COLO668 (cell line): ENCODE measurements at regions not wholly inside any gene's neighbourhood (a gene's known extent, or its start where the extent isn't known, plus 50 kb on each side); places are given as distances from the start of the nearest gene placed in this dataset.
"Not testable (repeated sequence)": the region's sequence is repeated elsewhere in the genome, so short reads cannot be mapped to it uniquely, and the experiment has no call there.

Experiments
- DNase-seq: peaks from one replicate; lab custom pipeline; 2025; ENCODE audit not compliant: unreplicated experiment; lab: John Stamatoyannopoulos, UW

DNA sequence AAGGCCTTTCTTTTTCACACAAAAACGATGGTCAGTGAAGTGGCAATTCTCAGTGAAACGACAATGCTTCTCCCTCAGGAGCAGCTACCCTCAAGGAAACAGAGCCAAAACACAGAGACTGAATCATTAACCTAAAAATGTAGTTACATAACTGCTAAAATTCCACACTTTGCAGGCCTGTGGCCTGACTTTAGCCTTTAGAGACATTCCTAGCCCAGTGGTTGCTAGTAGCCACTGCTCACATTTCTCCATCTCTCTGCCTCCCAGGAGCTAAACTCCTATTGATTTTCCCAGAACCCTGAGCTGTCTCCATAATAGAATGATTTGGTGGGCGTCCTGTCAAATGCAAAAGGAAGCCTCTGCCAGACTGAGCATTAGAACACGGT, 630.1 kb upstream of the KCNMB2 start:
- DNase-seq, result no peak

DNA sequence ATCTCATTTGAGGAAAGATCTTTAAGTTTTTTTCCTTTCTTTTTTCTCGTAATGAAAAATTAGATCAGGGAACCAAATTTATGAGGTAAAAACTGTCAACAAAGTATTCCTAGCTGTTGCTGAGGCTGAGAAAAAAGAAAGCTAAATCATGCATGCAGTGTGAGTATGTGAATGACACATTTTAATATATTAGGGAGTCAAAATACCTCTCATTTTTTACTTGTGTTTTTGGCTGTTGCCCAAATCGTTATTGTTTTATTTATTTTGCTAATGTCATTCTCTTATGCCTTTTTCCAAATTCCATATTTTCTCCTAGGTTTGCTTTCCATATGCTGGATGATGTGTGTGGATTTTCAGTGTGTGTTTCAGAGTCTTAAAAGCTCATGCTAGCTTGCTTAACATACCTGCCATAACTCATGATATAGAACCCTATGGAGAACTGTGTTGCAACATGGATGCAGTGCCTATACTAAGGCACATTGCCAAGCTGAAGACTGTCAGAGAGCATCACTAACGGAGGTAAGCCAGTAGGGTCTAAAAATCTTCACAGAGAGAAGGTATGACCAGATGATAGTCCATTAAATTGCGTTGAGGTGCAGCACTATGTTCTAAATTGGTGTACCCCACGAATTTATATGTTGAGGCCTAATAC, 629.5 kb upstream of the KCNMB2 start:
- no peak for DNase-seq

DNA sequence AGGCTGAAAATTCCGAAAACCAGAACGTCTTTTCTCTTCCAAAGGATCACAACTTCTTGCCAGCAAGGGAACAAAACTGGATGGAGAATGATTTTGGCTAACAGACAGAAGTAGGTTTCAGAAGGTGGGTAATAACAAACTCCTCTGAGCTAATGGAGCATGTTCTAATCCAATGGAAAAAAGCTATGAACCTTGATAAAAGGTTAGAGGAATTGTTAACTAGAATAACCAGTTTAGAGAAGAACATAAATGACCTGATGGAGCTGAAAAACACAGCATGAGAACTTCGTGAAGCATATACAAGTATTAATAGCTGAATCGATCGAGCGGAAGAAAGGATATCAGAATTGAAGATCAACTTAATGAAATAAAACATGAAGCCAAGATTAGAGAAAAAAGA, 626.7 kb upstream of the KCNMB2 start:
- DNase-seq, result not testable (repeated sequence)

DNA sequence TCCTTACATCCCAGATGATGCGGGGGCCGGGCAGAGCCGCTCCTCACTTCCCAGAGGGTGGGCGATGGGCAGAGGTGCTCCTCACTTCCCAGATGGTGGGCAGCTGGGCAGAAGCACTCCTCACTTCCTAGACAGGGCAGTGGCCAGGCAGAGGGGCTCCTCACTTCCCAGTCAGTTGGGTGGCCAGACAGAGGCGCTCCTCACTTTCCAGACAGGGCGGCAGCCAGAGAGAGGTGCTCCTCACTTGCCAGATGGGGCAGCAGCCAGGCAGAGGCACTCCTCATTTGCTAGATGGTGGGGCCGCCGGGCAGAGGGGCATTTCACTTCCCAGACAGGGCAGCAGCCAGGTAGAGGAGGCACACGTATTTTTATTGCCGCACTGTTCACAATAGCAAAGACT, 622.0 kb upstream of the KCNMB2 start:
- no peak for DNase-seq

DNA sequence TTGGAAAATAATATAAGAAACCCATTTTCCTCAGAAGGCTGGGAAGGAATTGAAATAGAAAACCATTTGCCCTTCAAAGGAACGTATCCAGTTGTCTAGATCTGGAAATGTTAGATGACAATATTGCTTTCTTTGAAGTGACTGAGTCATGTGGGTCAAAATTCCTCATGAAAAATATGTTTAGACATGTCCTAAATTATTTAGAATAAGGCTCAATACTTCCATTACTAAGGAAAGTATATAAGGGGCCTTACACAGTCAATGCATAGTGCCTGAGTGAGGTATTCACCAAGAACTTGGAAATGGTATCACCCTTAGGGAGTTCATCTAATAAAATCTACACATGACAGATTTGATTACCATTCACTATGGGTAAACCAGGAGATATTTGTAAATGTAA, 619.8 kb upstream of the KCNMB2 start:
- DNase-seq, result no peak

DNA sequence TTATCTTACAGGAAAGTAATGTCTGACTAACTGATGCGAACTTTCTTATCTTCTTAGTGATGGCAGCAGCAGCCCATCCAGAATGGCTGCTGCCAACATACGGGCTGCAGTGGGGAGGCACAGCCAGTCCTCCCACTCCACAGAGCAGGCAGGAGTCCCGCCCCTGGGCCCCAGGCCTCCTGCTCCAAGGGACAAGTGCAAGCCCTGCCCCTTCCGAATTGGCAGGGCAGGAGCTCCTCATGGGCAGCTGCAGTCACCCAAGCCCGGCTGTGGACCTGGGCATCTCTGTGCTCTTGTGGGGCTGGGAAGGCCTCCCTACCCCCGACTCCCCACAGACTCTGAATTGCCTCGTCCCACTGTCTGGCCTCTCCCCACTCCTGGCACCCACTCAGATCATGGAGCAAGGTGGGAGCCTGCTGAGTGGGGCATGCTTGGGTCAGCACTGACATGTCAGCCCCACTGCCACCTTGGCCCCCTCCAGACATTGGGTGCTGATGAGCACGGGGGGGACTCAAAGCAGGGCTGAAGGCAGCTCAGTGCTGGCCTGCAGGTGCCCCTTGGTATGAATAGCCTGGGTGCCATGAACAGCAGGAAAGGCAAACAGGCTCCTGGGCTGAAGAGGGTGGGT, 618.9 kb upstream of the KCNMB2 start:
- no peak for DNase-seq

DNA sequence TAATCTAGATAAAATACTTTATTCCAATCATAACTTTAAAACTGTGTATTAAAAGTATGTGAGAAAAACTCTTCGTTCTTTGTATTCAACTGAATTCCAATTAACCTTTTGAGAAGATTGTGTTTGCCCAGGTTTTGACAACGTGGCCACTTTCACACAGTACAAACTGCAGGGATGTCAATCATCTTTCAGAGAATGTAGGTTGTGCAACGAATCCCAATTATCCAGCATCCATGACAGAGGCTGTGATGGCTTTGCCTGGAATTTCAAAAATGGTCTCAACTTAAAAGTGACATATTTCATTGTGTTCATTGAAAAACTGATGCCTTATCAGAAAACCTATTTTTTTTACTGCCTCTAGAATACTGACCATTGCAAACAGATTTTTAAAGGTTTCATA, 615.1 kb upstream of the KCNMB2 start:
- DNase-seq, result no peak

DNA sequence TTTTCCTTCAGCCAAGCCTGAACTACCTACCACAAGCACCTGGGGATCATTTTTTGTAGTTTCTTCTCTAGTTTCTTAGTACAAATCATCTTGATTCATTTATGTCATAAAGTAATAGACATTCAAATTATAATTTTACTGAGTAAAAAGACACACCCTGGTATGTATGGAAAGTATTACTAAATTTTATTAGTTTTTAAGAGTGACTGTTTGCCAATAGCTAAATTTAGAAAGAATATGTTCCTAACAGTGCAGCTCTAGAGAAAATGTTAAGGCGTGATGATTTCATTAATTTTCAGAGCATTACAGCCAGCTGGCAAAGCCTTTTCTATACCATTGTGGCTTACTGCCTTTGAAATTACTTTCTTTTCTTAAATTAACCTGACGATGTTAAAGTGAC, 612.0 kb upstream of the KCNMB2 start:
- no peak for DNase-seq

DNA sequence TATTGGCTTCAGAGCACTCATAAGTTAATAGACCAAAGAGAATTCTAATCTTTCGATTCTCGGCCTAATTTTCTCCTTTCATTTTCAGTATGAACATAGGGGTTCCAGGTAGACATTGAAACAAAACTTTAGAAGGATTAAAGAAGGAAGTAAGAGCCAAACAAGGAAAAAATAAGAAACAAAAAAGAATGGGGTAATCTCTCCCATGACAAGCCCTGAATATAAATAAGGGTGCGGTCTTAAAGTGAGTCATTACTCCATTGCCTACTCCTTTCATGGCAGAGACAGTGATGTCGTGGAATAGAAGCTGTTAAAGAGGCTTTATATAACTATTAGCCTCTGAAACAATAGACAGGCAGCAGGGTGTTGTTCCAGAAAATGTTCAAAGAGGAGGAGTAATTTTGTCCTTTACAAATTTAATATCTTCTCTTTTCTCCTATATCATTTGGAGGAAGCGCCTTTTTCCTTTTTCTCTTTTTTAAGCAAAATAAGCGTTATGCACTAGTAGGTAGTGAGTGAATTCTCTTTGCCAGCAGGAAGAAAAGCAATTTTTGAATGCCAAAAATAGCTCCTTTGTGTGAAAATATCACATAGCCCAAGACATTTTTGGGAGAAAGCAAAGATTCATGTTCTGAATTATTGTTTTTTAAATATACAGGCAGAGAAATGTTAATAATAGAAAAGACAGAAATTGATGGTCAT, 607.9 kb upstream of the KCNMB2 start:
- DNase-seq, result no peak

DNA sequence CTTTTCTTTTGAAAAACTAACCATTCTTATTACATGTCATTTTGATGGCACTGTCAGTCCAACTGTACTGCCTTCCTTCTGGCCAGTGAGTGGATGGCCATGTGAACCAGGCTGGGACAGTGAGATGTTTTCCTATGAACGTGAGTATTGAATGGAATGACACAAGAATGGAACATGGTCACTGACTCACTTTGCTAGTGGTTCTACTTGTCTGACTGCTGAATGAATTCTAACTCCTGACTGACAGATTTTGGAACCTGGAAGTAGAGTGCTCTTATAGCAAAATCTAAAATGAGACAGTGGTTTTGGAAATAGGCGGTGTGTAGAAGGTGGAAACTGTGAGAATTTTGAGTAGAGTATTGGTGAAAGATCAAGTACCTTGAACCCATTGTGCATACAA, 606.9 kb upstream of the KCNMB2 start:
- DNase-seq, result no peak

DNA sequence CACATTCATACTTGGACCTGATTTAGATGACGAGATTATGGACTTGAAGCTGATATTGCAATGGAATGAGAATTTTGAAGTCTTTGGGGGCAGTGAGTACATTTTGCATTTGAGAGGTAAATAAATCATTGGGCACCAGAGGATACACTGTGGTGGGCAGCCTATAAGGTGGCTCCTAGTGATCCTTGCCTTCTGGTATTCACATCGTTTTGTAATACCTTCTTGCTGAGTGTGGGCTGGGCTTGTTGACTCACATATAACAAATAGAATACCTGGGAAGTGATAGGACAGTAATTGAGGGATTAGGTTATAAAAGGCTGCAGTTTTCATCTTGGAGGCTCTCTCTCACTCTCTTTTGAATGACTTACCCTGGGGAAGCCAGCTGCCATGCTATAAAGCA, 605.5 kb upstream of the KCNMB2 start:
- DNase-seq, result no peak

DNA sequence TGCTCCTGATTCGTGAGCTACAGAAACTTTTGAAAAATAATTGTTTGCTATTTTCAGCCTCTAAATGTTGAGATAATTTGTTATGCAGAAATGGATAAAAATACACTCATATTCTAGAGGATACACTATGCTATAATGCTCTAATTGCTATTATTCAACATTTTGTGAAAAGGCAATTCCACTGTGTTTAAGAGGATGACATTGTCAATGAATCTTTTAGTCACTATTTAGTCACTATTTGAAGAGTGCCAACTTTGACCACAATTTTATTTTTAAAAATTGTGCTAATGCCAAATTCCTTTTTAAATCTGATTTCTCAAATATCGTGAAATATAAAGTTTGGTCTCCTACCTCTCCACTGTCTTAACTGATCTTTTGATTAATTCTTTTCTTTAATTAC, 604.9 kb upstream of the KCNMB2 start:
- no peak for DNase-seq

DNA sequence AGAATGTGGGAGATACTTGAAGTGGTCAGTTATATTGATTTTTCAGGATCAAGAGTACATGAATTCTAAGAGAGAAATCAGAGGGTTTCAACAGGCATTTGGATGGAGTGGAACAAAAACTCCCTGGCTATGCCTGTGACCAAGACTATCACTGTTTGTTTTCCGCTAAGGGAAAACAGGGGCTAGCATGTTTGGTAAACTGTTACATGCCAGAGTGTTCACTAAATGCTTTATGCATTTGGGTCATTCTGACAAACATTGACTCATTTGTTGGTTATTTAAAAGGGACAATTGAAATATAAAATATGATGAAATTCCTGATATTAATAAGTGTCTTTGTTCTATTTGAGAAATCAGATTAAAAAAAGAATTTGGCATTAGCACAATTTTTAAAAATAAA, 603.9 kb upstream of the KCNMB2 start:
- DNase-seq, result no peak

DNA sequence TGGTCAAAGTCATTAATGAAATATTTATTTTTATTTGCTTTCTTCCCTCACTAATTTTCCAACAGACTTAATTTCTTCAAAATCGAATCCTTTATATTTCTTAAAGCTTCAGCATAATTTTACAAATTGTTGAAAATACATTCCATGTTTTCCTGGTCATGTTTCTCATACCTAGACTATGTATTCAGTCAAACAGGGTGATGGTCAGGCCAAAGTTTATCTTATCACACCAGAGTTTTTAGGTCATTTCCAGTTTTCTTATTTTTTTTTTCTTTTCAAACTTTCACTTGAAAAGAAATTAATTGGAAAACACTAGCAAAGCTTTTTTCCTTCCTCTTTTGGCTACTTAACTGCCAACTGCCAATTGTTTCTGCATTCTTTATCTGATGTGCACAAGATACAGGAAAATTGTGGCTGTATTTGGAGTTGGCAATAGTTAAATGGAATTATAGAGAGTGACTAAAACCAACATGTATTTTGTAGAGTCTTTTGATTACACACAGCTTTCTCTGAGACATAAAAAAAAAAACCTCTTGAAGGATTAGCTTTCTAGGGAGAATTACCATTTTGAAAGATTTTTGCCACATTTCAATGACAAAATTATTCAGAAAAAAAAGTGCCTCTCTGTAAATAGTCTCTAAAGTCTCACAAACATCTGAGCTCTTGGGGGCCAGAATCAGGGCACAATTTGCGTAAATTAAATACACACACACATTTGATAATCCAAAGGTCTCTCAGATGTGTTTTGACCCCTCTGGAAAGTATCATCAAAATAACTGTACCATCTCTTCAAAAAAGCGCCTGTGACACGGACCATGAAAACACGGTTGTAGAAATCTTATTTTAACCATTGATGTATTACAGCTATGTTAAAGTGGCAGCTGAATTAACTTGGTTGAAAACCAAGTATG, 603.2 kb upstream of the KCNMB2 start:
- DNase-seq, result no peak

DNA sequence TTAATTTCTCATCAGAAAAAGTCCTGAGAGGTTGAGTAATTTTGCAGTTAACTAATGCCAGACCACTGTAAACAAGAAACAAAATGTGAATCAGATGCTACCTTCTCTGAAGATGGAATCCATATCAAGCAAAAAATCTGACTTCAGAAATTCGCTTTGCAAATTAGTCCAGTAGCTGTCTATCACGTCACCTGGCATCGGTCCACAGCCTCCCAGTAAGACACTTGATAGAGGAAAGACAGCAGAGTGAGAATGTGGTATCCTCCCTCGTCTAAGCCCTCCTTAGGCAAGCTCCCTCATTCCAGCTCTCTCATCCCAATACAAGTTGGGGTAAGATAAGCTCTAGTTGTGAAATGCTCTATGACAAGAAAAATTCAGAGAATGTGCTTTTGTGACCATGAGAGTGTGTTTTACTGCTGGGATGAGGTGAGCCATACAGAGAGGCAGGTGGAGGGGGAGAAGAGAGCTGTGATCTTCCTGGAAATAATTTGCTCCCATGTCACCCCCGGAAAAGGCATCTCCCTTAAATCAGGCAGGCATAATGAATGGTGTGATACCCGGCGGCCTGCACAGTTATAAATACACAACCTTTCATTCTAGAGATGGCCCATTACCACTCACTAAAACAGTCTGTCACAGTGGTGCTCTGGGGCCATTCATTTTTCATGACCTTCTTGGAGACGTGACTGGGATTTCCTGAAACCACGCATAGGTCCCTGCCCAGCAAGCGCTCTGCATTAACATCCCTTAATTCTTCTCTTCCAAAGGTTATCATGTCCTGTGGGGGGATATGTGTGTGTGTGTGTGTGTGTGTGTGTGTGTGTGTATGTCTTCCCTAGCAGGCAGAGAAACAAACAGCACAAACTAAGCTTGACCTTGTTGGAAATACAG, 602.0 kb upstream of the KCNMB2 start:
- DNase-seq, result no peak

DNA sequence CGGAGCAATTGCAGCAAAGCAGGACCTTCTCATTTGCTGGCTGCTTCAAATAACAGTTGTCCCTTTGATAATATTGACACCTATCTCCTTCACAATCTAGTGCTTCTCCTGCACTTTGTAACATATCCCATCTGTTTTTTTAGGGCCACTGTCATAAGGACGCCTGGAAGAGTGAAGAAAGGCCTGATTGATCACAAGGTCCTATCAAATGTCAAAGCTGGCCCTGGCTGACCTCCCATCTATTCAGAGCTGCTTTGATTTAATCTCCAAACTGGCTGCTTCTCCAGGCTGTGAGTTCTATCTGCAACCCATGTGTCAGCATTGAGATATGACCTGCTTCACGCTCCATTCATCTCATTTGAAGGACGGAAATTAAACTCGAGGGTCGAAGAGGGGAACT, 601.2 kb upstream of the KCNMB2 start:
- DNase-seq, result no peak

DNA sequence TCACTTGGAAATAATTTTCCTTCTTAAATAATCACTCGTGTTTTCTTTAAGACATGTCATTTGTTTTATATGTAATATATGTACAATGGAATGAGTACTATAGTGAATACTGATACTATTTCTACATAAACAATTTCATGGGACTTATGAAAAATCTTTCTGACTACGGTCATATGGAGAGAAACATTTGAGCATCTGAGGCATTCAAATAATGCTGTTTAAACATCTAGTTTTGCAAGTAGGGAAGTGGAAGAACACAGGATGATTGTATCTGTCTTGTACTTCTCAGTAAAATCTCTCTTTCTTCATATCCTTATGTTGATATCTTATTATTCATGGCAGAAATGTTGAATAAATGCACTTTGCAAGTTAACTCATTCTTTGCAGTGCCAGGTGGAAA, 599.5 kb upstream of the KCNMB2 start:
- DNase-seq, result no peak

DNA sequence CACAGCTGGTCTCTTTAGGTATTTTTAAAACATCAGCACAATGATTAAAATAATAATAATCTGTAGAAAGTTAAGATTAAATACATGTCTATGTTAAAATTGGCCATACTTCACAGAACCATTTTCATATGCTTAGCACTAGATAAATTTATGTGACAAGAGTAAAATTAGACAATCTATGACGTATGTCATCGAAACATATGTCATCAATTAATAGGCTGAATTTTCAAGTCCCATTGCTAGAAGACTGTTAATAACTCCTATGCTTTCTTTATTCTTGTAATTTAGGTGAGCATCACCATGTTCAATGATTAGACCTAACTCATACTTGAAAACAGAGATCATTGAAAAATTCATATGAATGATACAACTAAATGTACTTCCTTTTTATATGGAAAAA, 593.3 kb upstream of the KCNMB2 start:
- no peak for DNase-seq

DNA sequence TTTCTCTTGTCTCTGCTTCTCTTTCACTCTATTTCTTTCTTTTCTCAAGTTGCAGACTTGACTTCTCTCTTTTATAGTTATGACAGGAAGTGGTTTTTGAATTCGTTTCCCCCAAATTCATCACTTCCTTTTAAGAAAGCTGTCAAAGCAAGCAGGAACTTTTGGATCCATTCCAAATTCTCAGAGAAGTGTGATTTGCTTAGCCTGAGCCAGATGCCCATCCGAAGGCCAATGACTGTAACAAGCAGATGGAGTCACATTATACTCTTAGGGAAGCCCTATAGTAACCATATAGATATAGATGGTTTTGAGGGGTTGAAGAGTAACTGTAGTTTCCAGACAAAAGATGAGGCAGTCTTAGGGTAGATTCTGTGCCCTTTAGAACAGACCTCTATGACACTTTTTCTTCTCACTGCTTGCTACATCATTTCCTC, 592.0 kb upstream of the KCNMB2 start:
- DNase-seq, result no peak

DNA sequence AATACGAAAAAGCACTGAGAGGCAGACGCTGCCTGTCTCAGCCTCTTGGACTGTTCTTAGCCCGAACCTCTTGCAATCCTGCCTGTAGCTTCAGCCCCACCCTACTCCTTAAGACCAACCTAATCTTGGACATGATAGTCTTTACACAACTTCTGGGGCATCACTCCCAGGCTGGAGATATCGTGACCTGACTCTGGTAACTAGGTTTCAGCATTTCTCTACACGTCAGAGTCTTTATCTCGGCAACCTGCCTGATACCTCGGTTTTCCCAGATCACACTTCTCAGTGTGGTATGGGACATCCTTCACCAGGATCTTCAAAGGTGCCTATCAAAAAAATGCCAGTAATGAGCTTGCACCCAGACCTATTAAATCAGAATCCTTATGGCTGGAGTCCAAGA, 590.2 kb upstream of the KCNMB2 start:
- DNase-seq, result no peak

DNA sequence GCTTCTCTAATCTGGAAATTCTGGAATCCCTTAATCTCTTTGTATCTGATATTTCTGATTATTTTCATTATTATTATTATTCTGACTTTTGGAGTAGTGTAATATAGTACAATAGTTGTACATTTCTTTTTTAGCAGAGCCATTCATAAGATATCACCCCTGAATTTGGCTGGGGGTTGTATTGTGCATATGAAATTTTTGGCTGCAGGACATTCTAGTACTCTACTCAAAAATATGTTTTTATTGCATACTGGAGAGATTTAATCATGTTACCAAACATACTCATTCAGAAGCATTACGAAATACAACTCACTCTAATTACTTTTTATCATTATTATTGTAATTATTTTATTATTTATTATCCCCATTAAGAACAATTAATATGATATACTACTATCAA, 589.7 kb upstream of the KCNMB2 start:
- DNase-seq, result no peak
